ENCODE measurements at regions not wholly inside any gene's neighbourhood (a gene's known extent, or its start where the extent isn't known, plus 50 kb on each side); places are given as distances from the start of the nearest gene placed in this dataset.

DNA sequence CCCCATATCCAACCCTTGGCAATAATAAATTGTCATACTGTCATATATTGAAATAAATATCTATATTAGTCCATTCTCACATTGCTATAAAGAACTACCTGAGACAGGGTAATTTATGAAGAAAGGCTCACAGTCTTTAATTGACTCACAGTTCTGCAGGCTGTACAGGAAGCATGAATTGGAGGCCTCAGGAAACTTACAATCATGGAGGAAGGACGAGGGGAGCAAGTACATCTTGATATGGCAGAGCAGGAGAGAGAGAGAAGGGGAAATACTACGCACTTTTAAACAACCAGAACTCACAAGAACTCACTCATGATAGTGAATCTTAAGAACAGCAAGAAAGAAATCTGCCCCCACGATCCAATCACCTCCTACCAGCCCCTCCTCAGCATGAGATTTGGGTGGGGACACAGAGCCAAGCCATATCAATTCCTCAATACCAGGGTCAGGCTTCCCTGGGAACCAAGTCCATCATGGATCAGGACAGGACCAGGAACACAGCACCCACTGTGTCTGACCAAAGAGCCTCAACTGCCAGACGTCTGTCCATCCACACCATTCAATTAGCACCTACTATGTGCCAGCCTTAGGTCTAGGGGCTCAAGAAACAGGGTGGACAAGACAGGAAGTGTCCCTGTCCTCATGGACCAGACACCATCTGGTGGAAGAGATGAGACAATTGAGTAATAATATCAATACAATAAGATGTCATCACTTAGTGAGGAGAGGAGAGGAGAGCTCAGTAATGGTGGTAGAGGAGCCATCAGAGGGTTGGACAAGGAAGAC is 56.9 kb upstream of the TOP3B start:
- CTCF ChIA-PET, result no interaction called here
- POLR2A ChIA-PET (ENCODE audit: low non-redundant PET), result no interaction called here
- TF ChIP-seq, protein P1, sequence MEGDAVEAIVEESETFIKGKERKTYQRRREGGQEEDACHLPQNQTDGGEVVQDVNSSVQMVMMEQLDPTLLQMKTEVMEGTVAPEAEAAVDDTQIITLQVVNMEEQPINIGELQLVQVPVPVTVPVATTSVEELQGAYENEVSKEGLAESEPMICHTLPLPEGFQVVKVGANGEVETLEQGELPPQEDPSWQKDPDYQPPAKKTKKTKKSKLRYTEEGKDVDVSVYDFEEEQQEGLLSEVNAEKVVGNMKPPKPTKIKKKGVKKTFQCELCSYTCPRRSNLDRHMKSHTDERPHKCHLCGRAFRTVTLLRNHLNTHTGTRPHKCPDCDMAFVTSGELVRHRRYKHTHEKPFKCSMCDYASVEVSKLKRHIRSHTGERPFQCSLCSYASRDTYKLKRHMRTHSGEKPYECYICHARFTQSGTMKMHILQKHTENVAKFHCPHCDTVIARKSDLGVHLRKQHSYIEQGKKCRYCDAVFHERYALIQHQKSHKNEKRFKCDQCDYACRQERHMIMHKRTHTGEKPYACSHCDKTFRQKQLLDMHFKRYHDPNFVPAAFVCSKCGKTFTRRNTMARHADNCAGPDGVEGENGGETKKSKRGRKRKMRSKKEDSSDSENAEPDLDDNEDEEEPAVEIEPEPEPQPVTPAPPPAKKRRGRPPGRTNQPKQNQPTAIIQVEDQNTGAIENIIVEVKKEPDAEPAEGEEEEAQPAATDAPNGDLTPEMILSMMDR (conservative IDR thresholded peaks at IDR 0.05; ENCODE audit: low read depth), result no peak
- H3K27ac ChIP-seq, result no peak overlapping the region
- no peak for DNase-seq (ENCODE audit: low spot score)

DNA sequence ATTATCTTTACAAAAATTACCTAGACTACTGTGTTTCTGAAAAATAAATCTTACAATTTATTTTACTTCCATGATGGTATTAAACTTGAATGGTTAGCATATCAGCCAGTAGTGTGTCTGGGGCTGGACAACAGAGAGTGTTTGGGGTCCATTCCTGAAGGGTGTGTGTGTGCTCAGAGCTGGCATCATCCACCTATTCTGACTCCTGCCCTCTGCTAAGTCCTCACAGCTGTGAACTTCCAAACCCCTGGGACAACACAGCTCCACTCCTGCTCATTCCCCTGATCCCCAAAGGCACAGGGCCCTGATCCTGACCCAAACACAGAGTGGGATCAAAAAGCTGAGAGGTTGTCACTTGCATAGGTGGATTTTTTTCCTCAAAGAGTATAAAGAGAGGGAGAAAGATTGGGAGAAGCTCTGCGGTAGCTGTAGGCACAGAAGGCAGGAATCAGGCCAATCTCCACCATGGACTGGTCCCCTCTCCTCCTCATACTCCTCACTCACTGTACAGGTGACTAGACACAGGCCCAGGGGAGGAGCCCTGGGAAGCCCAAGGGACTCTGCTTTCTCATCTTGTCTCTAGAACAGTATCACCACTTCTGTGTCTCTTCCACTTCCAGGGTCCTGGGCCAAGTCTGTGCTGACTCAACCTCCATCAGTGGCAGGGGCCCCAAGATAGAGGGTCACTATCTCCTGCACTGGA is 55.7 kb upstream of the TOP3B start:
- POLR2A ChIA-PET (ENCODE audit: low non-redundant PET), result no interaction called here
- no peak overlapping the region for H3K27ac ChIP-seq
- CTCF ChIA-PET, result no interaction called here
- TF ChIP-seq, protein P1 (conservative IDR thresholded peaks at IDR 0.05; ENCODE audit: low read depth), result no peak
- DNase-seq (ENCODE audit: low spot score), result no peak

- H3K27ac ChIP-seq, result no peak overlapping the region
- CTCF ChIA-PET, result no interaction called here
Observed at GRCh38 chr22:22037740-22038139, 55.2 kb upstream of the TOP3B start.

DNA sequence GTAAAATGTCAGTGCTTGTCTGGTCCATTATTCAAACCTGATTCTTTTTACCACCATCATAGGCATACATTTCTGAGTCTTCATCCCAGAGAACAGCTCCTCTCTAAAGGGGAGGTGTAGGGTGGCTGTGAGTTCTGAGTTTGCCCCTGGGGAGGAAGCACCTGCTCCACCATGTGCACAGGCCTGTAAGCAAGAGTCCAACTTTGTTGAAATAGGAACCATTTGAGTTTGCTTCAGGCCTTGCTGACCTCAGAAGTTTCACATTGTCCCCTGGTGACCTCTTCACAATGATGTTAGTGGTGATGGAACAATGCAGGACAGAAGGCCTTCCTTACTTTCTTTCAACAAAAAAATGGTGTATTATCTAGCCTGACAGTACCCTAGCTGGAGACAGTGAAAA is 54.6 kb upstream of the TOP3B start:
- no peak for DNase-seq (ENCODE audit: low spot score)
- H3K27ac ChIP-seq, result no peak overlapping the region
- POLR2A ChIA-PET (ENCODE audit: low non-redundant PET), result no interaction called here
- CTCF ChIA-PET, result no interaction called here
- TF ChIP-seq, protein P1 (conservative IDR thresholded peaks at IDR 0.05; ENCODE audit: low read depth), result no peak

More at GRCh38 chr22:22037740-22038139, 55.2 kb upstream of the TOP3B start:
- POLR2A ChIA-PET (ENCODE audit: low non-redundant PET), result no interaction called here
- no peak for DNase-seq (ENCODE audit: low spot score)
- TF ChIP-seq, protein P1 (conservative IDR thresholded peaks at IDR 0.05; ENCODE audit: low read depth), result no peak

DNA sequence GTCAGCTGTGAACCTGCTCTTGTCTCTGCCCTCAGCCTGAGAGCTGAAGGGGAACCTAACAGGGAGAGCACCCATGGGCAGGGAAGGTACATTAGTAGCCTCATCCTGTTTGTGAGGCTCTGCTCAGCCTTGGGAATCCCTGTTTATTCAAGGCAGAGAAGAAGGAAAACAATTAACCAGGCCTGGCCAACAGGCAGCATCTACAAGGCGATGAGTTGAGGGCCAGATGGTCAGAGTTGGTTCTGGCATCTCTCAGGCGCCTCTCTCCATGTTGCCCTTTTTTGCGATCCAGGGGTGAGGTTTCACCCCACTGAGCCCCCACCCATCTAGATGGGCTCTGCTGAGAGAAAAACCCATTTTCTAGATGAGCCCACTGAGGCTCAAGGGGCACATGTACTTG is 54.0 kb upstream of the TOP3B start:
- POLR2A ChIA-PET (ENCODE audit: low non-redundant PET), result no interaction called here

GRCh38 chr22:22035771-22036314 is 53.3 kb upstream of the TOP3B start:
- DNase-seq (ENCODE audit: low spot score), result no peak
- POLR2A ChIA-PET (ENCODE audit: low non-redundant PET), result no interaction called here
- CTCF ChIA-PET, result no interaction called here
- no peak overlapping the region for H3K27ac ChIP-seq
- TF ChIP-seq, protein P1 (conservative IDR thresholded peaks at IDR 0.05; ENCODE audit: low read depth), result no peak

More for the DNA sequence above, 54.0 kb upstream of the TOP3B start:
- no peak for DNase-seq (ENCODE audit: low spot score)
- TF ChIP-seq, protein P1 (conservative IDR thresholded peaks at IDR 0.05; ENCODE audit: low read depth), result no peak
- no peak overlapping the region for H3K27ac ChIP-seq
- CTCF ChIA-PET, result no interaction called here
